Retinal pigment epithelial cell (primary cell): ENCODE measurements at regions not wholly inside any gene's neighbourhood (a gene's known extent, or its start where the extent isn't known, plus 50 kb on each side); places are given as distances from the start of the nearest gene placed in this dataset.
"Not testable (repeated sequence)": the region's sequence is repeated elsewhere in the genome, so short reads cannot be mapped to it uniquely, and the experiment has no call there.

Experiments
- DNase-seq: peaks from one replicate; pipeline ENCODE4 v3.0.0-alpha.2; 2010; ENCODE audit warnings: low read depth
- H3K4me3 ChIP-seq: 2 replicates; pipeline ENCODE4 v1.5.1; 2011; ENCODE audit warnings: mild to moderate bottlenecking, low read length, control low read depth, moderate library complexity
- CTCF ChIP-seq: conservative IDR thresholded peaks from 2 replicates; pipeline ENCODE4 v1.5.1; 2011; ENCODE audit warnings: low read depth, low read length, control low read depth, inconsistent platforms

GRCh38 chr1:106393046-106393445 lies 663.4 kb upstream of the PRMT6 start:
- no peak for TF ChIP-seq CTCF
- no peak for DNase-seq
- H3K4me3 ChIP-seq = no peak overlapping the region

DNA sequence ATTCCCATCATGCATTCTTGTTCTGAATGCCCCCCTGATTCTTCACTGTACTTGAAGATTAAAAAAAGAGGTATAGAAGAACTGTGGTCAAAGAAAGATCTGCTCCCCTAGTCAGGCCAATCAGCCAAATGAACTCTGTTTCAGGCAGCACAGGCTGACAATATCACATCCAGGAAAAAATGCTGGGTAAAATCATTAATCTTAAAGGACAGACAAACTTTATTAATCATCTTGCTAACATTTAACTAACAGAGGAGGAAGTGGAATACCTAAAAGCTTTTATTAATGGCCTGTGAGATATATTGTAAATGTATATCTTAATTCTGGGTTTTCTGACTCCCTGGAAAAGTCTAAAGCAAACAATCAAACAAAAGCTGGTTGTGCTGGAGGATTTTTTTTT lies 660.5 kb upstream of the PRMT6 start:
- no peak for TF ChIP-seq CTCF
- no peak overlapping the region for H3K4me3 ChIP-seq
- no peak for DNase-seq

GRCh38 chr1:106398391-106398790 lies 658.1 kb upstream of the PRMT6 start:
- DNase-seq = no peak
- no peak for TF ChIP-seq CTCF
- no peak overlapping the region for H3K4me3 ChIP-seq

DNA sequence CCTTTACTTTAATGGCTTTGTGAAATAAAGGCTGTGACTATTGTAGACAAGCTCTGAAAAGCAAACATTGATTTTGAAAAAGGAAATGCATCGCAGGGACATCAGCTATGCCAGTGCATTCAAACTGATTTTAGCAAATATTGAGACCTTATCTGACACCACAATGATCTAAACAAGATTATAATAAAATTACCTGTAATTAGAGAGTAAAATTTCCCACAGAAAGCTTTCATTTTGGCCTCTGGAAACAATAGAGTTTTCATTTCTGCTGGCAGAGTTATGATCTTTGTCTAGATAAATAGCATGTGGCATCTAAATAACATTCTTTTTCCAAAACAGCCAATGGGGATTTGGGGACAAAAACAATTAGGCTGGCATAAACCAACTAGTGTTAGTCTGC lies 650.4 kb upstream of the PRMT6 start:
- TF ChIP-seq CTCF = no peak
- H3K4me3 ChIP-seq = no peak overlapping the region
- no peak for DNase-seq

GRCh38 chr1:106412321-106412720 lies 644.2 kb upstream of the PRMT6 start:
- not testable (repeated sequence) for DNase-seq

DNA sequence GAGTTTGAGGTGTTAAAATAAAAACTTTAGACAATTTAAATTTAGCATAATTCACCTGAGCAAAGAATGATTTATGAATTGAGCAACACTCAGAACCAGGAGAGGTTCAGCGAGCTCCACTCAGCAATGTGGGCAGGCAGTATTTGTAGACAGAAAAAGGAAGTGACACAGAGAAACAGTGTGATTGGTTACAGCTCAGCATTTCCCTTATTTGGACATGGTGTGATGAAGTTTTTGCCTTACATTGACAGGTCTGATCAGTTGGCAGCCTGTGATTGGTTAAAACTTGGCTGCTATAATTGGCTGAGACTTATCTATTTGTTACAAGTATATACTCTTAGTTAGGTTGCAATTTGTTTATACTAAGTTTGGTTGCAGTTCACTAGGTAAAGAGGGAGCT lies 621.2 kb upstream of the PRMT6 start:
- no peak for TF ChIP-seq CTCF
- H3K4me3 ChIP-seq = no peak overlapping the region
- no peak for DNase-seq

More at GRCh38 chr1:106412321-106412720, 644.2 kb upstream of the PRMT6 start:
- H3K4me3 ChIP-seq = not testable (repeated sequence)

DNA sequence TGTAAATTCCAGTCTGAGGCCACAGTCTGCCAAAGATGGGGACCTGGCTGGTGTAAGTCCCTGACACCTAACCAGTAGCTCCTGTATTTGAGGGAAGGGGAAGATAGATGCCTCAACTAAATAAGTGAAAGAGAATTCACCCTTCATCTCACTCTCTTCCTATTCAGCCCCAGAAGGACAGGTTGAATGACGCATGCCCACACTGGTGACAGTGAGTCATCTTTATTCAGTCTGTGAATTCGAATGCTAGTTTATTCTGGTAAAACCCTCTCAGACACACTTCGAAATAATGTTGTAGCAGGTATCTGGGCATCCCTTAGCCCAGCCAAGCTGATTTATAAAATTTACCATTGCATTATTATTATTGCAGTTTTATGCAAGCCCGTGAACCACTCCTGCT lies 617.0 kb upstream of the PRMT6 start:
- no peak for DNase-seq
- H3K4me3 ChIP-seq = no peak overlapping the region
- TF ChIP-seq CTCF = no peak

DNA sequence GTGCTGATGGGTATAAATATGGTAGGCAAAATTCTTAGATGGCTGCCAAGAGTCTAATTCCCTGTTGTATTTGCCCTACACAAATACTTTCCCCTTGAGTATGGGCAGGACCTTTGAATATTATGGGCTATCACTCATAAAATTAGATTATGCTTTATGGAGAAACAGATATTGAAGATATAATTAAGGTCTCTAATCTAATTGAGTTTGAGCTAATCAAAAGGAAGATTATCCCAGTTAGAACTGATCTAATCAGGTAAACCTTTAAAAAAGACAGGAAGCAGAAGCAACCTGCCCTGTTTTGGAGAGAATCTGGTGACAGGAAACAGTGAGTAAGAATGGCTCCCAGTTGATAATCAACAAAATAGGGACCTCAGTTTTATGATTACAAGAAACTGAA lies 609.0 kb upstream of the PRMT6 start:
- TF ChIP-seq CTCF = no peak
- H3K4me3 ChIP-seq = no peak overlapping the region
- no peak for DNase-seq
